ENCODE measurements at regions not wholly inside any gene's neighbourhood (a gene's known extent, or its start where the extent isn't known, plus 50 kb on each side); places are given as distances from the start of the nearest gene placed in this dataset.

GRCh38 chr13:82900453-82900852, 981.8 kb downstream of the SLITRK1 start:
- H3K4me1 ChIP-seq (ENCODE audit: insufficient read depth, low read length) = no peaks in the 10 kb centered on the region
- DNase-seq (ENCODE audit: insufficient read length, low spot score, missing footprints) = no peak
- H4K20me1 ChIP-seq (ENCODE audit: insufficient read depth, low read length) = no peaks in the 10 kb centered on the region
- peaks cover 2% of the 10 kb centered on the region for H3K9me3 ChIP-seq (ENCODE audit: low read depth, low read length)
- no peaks in the 10 kb centered on the region for H3K27me3 ChIP-seq (ENCODE audit: insufficient read depth, low read length)
- H3K4me3 ChIP-seq (ENCODE audit: insufficient read depth, low read length) = no peak overlapping the region
- no peak overlapping the region for H2AFZ ChIP-seq (ENCODE audit: low read length)
- no peaks in the 10 kb centered on the region for H3K79me2 ChIP-seq (ENCODE audit: insufficient read depth, low read length)
- H3K36me3 ChIP-seq (ENCODE audit: insufficient read depth, low read length) = no peaks in the 10 kb centered on the region
- H3K27ac ChIP-seq (ENCODE audit: low read depth, low read length) = no peak overlapping the region
- no peak overlapping the region for H3K4me2 ChIP-seq (ENCODE audit: insufficient read depth, low read length)
- TF ChIP-seq CTCF (IDR thresholded peaks at IDR 0.05; ENCODE audit: extremely low read depth, low read depth, low read length) = no peak

DNA sequence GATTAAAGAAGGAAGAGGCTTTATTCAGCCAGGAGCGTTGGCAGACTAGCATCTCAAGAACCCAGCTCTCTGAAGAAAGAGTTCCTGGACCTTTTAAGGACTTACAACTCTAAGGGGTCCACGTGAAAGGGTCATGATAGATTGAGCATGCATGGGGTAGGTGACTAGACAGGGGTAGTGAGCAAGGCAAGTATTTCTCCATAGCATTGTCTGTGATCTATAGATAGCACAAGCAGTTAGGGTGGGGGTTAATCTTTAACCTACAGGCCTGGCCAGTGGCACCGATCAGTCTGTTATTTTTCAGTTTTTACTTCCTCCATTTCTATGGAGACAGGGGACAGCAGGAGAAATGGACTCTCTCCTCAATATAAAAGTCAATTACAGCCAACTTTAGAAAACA, 983.7 kb downstream of the SLITRK1 start:
- no peak overlapping the region for H3K4me3 ChIP-seq (ENCODE audit: insufficient read depth, low read length)

DNA sequence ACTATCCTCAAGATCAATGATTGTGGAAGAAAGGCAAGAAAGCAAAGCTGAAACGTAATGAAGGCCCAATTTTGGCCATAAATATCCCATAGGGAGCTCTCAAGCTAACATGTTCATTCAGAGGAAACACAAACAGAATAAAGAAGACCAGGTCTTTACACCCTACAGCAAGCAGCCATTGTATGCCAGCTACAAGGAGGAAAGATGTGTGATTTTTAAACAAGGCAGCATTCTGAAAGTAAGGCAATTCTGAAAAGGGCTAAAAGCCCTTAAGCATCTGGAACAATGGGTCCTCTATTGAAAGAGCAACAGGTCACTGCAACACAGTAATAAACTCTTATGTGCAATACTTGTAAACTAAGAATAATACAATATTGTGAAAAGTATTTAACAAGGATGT, 1002.4 kb downstream of the SLITRK1 start:
- Histone ChIP-seq H3K27ac (ENCODE audit: low read depth, low read length) (no peak overlapping the region), H3K4me2 (ENCODE audit: insufficient read depth, low read length) (no peak overlapping the region)

More for the DNA sequence above, 983.7 kb downstream of the SLITRK1 start:
- Histone ChIP-seq H3K4me1 (ENCODE audit: insufficient read depth, low read length) (no peaks in the 10 kb centered on the region), H4K20me1 (ENCODE audit: insufficient read depth, low read length) (no peaks in the 10 kb centered on the region), H3K36me3 (ENCODE audit: insufficient read depth, low read length) (no peaks in the 10 kb centered on the region), H3K9me3 (ENCODE audit: low read depth, low read length) (peaks cover 2% of the 10 kb centered on the region), H3K27me3 (ENCODE audit: insufficient read depth, low read length) (no peaks in the 10 kb centered on the region), H3K27ac (ENCODE audit: low read depth, low read length) (no peak overlapping the region), H2AFZ (ENCODE audit: low read length) (no peak overlapping the region), H3K4me2 (ENCODE audit: insufficient read depth, low read length) (no peak overlapping the region), H3K79me2 (ENCODE audit: insufficient read depth, low read length) (no peaks in the 10 kb centered on the region)
- no peak for DNase-seq (ENCODE audit: insufficient read length, low spot score, missing footprints)
- TF ChIP-seq CTCF (IDR thresholded peaks at IDR 0.05; ENCODE audit: extremely low read depth, low read depth, low read length) = no peak

DNA sequence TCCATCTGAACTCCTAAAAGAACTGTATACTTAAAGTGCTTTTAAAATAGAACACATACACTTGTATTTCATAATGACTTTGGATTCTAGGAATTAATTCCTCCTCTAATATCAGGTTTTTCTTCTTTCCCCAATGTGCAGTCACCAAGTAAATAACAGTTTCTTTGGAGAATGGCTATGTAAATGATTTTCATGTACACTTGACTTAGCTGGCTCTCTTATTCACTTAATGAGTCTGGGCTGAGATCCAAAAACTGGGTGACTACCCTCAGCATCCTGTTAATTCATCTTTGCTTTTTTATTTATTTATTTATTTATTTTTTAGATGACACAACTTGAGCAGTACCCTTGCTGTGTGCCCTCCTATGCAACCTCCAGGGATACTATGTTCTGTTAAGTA, 1003.7 kb downstream of the SLITRK1 start:
- DNase-seq (ENCODE audit: insufficient read length, low spot score, missing footprints) = no peak
- no peaks in the 10 kb centered on the region for H3K36me3 ChIP-seq (ENCODE audit: insufficient read depth, low read length)
- no peak overlapping the region for H3K4me2 ChIP-seq (ENCODE audit: insufficient read depth, low read length)
- H3K27ac ChIP-seq (ENCODE audit: low read depth, low read length) = no peak overlapping the region
- no peaks in the 10 kb centered on the region for H4K20me1 ChIP-seq (ENCODE audit: insufficient read depth, low read length)
- no peaks in the 10 kb centered on the region for H3K79me2 ChIP-seq (ENCODE audit: insufficient read depth, low read length)
- H3K9me3 ChIP-seq (ENCODE audit: low read depth, low read length) = no peaks in the 10 kb centered on the region
- TF ChIP-seq CTCF (IDR thresholded peaks at IDR 0.05; ENCODE audit: extremely low read depth, low read depth, low read length) = no peak
- H3K27me3 ChIP-seq (ENCODE audit: insufficient read depth, low read length) = no peaks in the 10 kb centered on the region
- no peaks in the 10 kb centered on the region for H3K4me1 ChIP-seq (ENCODE audit: insufficient read depth, low read length)
- H2AFZ ChIP-seq (ENCODE audit: low read length) = no peak overlapping the region
- no peak overlapping the region for H3K4me3 ChIP-seq (ENCODE audit: insufficient read depth, low read length)

More for the DNA sequence above, 1002.4 kb downstream of the SLITRK1 start:
- no peaks in the 10 kb centered on the region for H3K4me1 ChIP-seq (ENCODE audit: insufficient read depth, low read length)
- H3K79me2 ChIP-seq (ENCODE audit: insufficient read depth, low read length) = no peaks in the 10 kb centered on the region
- H3K27me3 ChIP-seq (ENCODE audit: insufficient read depth, low read length) = no peaks in the 10 kb centered on the region
- no peaks in the 10 kb centered on the region for H3K9me3 ChIP-seq (ENCODE audit: low read depth, low read length)
- no peak for TF ChIP-seq CTCF (IDR thresholded peaks at IDR 0.05; ENCODE audit: extremely low read depth, low read depth, low read length)
- no peaks in the 10 kb centered on the region for H4K20me1 ChIP-seq (ENCODE audit: insufficient read depth, low read length)
- H3K36me3 ChIP-seq (ENCODE audit: insufficient read depth, low read length) = no peaks in the 10 kb centered on the region
- DNase-seq (ENCODE audit: insufficient read length, low spot score, missing footprints) = no peak
- no peak overlapping the region for H3K4me3 ChIP-seq (ENCODE audit: insufficient read depth, low read length)
- H2AFZ ChIP-seq (ENCODE audit: low read length) = no peak overlapping the region

Measured in osteoblast (primary cell).